Breast epithelium (tissue), 4 donors: ENCODE measurements at regions not wholly inside any gene's neighbourhood (a gene's known extent, or its start where the extent isn't known, plus 50 kb on each side); places are given as distances from the start of the nearest gene placed in this dataset.

Experiments
- DNase-seq, 2 donors: peaks; one replicate each; pipeline ENCODE4 v3.0.0-alpha.2; 2019; ENCODE audit warnings: low spot score in 2 of 2
- H3K27ac ChIP-seq, 2 donors: fragments of 200-600 bp; sonication (generic) in 1 of 2; one replicate each; pipeline ENCODE4 v1.5.1; 2016 to 2019; ENCODE audit warnings: mild to moderate bottlenecking in 1 of 2
- H3K27me3 ChIP-seq, 2 donors: fragments of 200-600 bp; sonication (generic) in 1 of 2; one replicate each; pipeline versions ENCODE4 v1.5.1 to v1.6.0; 2017 to 2019; ENCODE audit warnings: control low read depth in 1 of 2, mild to moderate bottlenecking in 1 of 2
- H3K36me3 ChIP-seq: fragments of 200-600 bp; one replicate; pipeline ENCODE4 v1.5.1; 2019
- H3K4me1 ChIP-seq, 2 donors: fragments of 200-600 bp; sonication (generic); one replicate each; pipeline ENCODE4 v1.5.1; 2016 to 2019; ENCODE audit warnings: control low read depth in 1 of 2
- H3K4me3 ChIP-seq, 3 donors: fragments of 200-600 bp; sonication (generic); 1 replicate in 2 of 3; 2 replicates in 1 of 3; pipeline ENCODE4 v1.5.1; 2016 to 2019; ENCODE audit warnings: mild to moderate bottlenecking in 3 of 3, moderate library complexity in 2 of 3
- H3K9me3 ChIP-seq, 2 donors: fragments of 200-600 bp; sonication (generic) in 1 of 2; one replicate each; pipeline ENCODE4 v1.5.1; 2016 to 2019; ENCODE audit warnings: control low read depth in 1 of 2
- CTCF ChIP-seq, 3 donors: fragments of 450-650 bp; IDR thresholded peaks; one replicate each; pipeline ENCODE4 v1.5.1; 2016 to 2017; ENCODE audit warnings: antibody characterized with exemption in 3 of 3, mild to moderate bottlenecking in 3 of 3, moderate library complexity in 3 of 3
- POLR2A ChIP-seq: fragments of 450-650 bp; IDR thresholded peaks from one replicate; pipeline ENCODE4 v1.6.1; 2016; ENCODE audit warnings: antibody characterized with exemption, mild to moderate bottlenecking, moderate library complexity
- POLR2AphosphoS5 ChIP-seq, 3 donors: sonication (generic); formaldehyde crosslinking; IDR thresholded peaks; one replicate each; pipeline ENCODE4 v1.6.1; 2017; ENCODE audit warnings: antibody characterized with exemption in 3 of 3
- intact Hi-C: fragments of 100-400 bp; cut with DNase I; formaldehyde crosslinking; loops from one replicate; pipeline ENCODE4 v1.15.1; 2023; ENCODE audit warnings: low total_unique reads

- no peaks in the 10 kb centered on the region for H3K4me1 ChIP-seq
- H3K27ac ChIP-seq: no peak overlapping the region
- no peaks in the 10 kb centered on the region for H3K36me3 ChIP-seq
- H3K4me3 ChIP-seq: no peak overlapping the region
- H3K27me3 ChIP-seq: no peaks in the 10 kb centered on the region
- H3K9me3 ChIP-seq: no peaks in the 10 kb centered on the region
- DNase-seq: no peak
- intact Hi-C loops: no loop called here
- TF ChIP-seq CTCF (IDR thresholded peaks at IDR 0.05): no peak
- TF ChIP-seq POLR2AphosphoS5 (IDR thresholded peaks at IDR 0.05): no peak
- no peak for TF ChIP-seq POLR2A
These were observed 810.2 kb upstream of the NUDT12 start for GRCh38 chr5:104372796-104373195.

GRCh38 chr5:104372376-104372775, 809.8 kb upstream of the NUDT12 start:
- intact Hi-C loops: no loop called here
- TF ChIP-seq CTCF (IDR thresholded peaks at IDR 0.05) (no peak), POLR2AphosphoS5 (IDR thresholded peaks at IDR 0.05) (no peak), POLR2A (no peak)
- DNase-seq: no peak
- no peaks in the 10 kb centered on the region for H3K27me3 ChIP-seq
- no peaks in the 10 kb centered on the region for H3K9me3 ChIP-seq
- no peak overlapping the region for H3K4me3 ChIP-seq
- no peaks in the 10 kb centered on the region for H3K36me3 ChIP-seq
- no peak overlapping the region for H3K27ac ChIP-seq
- H3K4me1 ChIP-seq: no peaks in the 10 kb centered on the region

GRCh38 chr5:104370523-104370922, 807.9 kb upstream of the NUDT12 start:
- intact Hi-C loops: no loop called here
- no peaks in the 10 kb centered on the region for H3K9me3 ChIP-seq
- TF ChIP-seq POLR2A: no peak
- no peak for TF ChIP-seq CTCF (IDR thresholded peaks at IDR 0.05)
- no peak for TF ChIP-seq POLR2AphosphoS5 (IDR thresholded peaks at IDR 0.05)
- no peak overlapping the region for H3K27ac ChIP-seq
- H3K4me3 ChIP-seq: no peak overlapping the region
- H3K36me3 ChIP-seq: no peaks in the 10 kb centered on the region
- no peak for DNase-seq
- no peaks in the 10 kb centered on the region for H3K27me3 ChIP-seq
- no peaks in the 10 kb centered on the region for H3K4me1 ChIP-seq

- no peak for DNase-seq
- Histone ChIP-seq H3K27me3 (no peaks in the 10 kb centered on the region), H3K4me1 (no peaks in the 10 kb centered on the region), H3K9me3 (no peaks in the 10 kb centered on the region), H3K36me3 (no peaks in the 10 kb centered on the region), H3K4me3 (no peak overlapping the region), H3K27ac (no peak overlapping the region)
- intact Hi-C loops: no loop called here
- TF ChIP-seq POLR2A (no peak), CTCF (IDR thresholded peaks at IDR 0.05) (no peak), POLR2AphosphoS5 (IDR thresholded peaks at IDR 0.05) (no peak)
These were observed 805.4 kb upstream of the NUDT12 start for GRCh38 chr5:104367978-104368377.

GRCh38 chr5:104363567-104363966, 801.0 kb upstream of the NUDT12 start:
- intact Hi-C loops: no loop called here
- TF ChIP-seq CTCF (IDR thresholded peaks at IDR 0.05) (no peak), POLR2A (no peak), POLR2AphosphoS5 (IDR thresholded peaks at IDR 0.05) (no peak)
- H3K36me3 ChIP-seq: no peaks in the 10 kb centered on the region
- no peak overlapping the region for H3K27ac ChIP-seq
- H3K4me3 ChIP-seq: no peak overlapping the region
- no peak for DNase-seq
- no peaks in the 10 kb centered on the region for H3K27me3 ChIP-seq
- H3K9me3 ChIP-seq: no peaks in the 10 kb centered on the region
- no peaks in the 10 kb centered on the region for H3K4me1 ChIP-seq
